C4-2B (cell line): ENCODE measurements at regions not wholly inside any gene's neighbourhood (a gene's known extent, or its start where the extent isn't known, plus 50 kb on each side); places are given as distances from the start of the nearest gene placed in this dataset.
"Not testable (repeated sequence)": the region's sequence is repeated elsewhere in the genome, so short reads cannot be mapped to it uniquely, and the experiment has no call there.

ENCODE experiments used
- H3K27ac ChIP-seq: fragments of 450-650 bp; 2 replicates; pipeline ENCODE4 v1.5.1; 2017
- ZFX ChIP-seq: fragments of 450-650 bp; IDR thresholded peaks from 2 replicates; pipeline ENCODE4 v1.6.1; 2017
- TF ChIP-seq, protein P1 (sequence below): fragments of 450-650 bp; conservative IDR thresholded peaks from 2 replicates; pipeline ENCODE4 v1.5.1; 2017; ENCODE audit warnings: mild to moderate bottlenecking

DNA sequence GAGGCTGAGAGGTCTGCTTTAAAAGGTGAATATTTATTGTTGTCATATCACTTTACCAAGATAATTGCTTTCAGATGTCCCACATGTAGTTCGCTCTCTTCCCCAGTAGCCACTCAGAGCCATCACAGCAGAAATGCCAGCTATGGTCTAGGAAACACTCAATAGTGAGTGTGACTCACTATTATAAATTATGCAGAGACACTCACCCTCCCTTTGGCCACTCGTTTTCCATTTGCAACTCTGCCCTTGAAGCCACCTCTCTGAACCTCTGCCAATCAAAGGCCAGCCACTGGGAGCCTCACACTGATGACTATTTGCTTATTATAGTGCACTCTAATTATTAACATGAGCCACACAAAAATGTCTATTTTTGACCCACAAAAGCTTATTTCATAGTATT, 328.1 kb upstream of the ATP10A start:
- TF ChIP-seq, protein P1, sequence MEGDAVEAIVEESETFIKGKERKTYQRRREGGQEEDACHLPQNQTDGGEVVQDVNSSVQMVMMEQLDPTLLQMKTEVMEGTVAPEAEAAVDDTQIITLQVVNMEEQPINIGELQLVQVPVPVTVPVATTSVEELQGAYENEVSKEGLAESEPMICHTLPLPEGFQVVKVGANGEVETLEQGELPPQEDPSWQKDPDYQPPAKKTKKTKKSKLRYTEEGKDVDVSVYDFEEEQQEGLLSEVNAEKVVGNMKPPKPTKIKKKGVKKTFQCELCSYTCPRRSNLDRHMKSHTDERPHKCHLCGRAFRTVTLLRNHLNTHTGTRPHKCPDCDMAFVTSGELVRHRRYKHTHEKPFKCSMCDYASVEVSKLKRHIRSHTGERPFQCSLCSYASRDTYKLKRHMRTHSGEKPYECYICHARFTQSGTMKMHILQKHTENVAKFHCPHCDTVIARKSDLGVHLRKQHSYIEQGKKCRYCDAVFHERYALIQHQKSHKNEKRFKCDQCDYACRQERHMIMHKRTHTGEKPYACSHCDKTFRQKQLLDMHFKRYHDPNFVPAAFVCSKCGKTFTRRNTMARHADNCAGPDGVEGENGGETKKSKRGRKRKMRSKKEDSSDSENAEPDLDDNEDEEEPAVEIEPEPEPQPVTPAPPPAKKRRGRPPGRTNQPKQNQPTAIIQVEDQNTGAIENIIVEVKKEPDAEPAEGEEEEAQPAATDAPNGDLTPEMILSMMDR = no peak
- no peak for TF ChIP-seq ZFX
- no peak overlapping the region for H3K27ac ChIP-seq

DNA sequence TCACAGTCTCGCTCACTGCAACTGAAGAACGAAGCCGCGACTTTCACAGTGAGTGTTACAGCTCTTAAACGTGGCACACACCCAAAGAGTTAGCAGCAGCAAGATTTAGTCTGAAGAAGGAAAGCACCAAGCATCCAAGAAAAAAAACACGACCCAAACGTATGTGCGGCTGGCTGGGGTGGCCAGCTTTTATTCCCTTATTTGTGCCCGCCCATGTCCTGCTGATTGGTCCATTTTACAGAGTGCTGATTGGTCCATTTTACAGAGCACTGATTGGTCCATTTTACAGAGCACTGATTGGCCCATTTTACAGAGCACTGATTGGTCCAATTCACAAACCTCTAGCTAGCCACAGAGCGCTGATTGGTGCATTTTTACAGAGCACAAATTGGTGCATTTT, 323.0 kb upstream of the ATP10A start:
- not testable (repeated sequence) for H3K27ac ChIP-seq

DNA sequence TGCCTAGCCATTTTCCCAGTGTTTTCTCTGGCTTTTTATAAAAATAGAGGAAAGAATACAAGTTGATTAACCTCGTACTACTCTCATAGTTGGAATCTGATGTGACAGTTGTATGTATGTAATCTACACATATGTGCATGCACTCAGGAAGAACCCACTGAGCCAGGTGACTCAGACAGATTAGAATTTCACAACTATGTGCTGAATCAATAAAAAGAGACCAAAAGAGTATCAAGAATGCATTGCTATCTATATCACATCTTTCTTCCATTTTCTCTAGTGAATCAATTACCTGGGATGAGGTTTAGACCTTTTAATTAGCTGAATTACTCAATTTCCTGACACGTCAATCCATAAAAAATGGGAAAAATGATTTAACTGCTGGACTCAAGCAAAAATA, 319.3 kb upstream of the ATP10A start:
- TF ChIP-seq, protein P1 = no peak
- no peak for TF ChIP-seq ZFX
- no peak overlapping the region for H3K27ac ChIP-seq

DNA sequence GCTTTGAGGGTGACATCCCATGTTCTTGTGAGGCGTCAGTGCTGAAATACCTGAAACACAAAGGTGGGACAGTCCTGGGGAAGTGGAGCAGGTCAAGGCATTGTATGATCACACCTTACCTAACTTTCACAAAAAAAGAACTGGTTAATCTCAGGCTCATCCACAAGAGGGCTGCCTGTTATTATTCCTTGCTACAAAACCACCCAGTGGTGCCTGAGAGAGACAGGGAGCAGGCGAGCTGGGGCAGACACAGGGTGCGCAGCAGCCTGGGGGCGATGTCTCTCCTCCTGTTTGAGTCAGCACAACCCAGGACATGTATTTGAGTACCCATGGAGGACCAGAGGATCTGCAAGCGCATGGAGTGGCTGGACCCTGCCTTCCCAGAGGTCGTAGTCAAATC, 316.8 kb upstream of the ATP10A start:
- TF ChIP-seq, protein P1 = peak; percentile 43
- TF ChIP-seq ZFX = no peak
- H3K27ac ChIP-seq = no peak overlapping the region

DNA sequence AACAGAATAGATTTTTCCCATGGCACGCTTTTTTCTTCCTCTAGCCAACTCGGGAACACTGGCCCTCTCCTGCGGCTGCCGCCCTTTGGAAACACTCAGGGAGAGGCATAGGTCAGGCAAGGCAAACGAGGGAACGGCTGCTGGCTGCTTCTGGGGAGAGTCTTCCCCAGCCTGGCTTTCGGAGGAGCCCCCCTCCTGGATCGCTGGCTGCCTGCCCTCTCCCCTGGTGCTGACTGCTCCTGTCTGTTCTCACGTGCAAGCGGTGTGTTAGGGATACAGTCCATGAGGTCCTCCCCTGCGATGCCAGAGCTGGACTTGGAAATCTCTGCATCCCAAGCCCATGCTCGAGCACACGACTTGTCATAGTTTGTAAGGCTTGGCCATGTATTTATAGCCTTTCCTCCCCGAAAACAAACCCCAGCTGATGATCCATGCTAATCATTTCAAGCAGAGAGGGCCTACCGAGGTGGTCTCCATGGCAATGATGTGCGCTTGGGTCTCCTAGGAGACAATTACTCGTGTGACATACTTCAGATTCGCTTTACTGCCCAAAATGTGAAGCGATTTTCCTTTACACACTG, 315.6 kb upstream of the ATP10A start:
- TF ChIP-seq, protein P1 = no peak
- TF ChIP-seq ZFX = no peak

DNA sequence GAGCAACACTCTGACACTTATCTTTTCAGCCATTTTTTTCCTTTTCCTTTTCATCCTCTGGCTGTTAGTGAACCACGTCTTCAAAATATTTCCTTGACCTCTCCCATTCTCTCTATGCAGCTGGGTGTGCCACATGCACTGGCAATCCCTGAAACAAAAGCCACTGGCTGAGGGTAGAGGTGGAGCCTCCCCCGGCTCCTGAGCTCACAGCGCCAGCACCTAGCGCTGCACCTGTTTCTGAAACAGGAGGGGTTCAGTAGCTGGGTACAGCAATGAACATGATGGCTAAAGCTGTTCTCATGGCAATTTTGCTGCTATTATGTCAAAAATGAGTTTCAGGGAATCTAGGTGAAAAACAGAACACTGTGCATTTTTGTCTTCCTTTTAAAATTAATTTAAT, 314.7 kb upstream of the ATP10A start:
- TF ChIP-seq ZFX = no peak
- TF ChIP-seq, protein P1 = no peak
- H3K27ac ChIP-seq = no peak overlapping the region

More for the DNA sequence above, 315.6 kb upstream of the ATP10A start:
- no peak overlapping the region for H3K27ac ChIP-seq

DNA sequence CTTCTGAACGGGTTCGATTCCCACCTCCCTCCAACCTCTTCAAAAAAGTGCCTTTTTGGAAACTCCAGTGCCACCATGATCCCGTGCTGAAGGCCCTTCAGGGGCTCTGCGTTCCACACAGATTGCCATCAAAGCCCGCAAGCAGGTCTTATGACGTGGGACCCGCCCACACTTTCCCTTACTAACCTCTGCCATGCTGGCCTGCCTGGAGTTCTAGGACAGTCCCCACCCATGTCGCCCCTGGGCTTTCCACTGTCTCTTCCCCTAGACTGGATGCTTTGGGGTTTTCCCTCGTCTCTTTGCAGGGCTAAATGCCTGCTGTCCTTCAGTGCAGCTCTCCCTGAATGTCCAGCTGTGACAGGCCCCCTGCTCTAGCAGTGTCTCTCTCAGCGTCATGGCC, 313.7 kb upstream of the ATP10A start:
- TF ChIP-seq, protein P1 = no peak
- TF ChIP-seq ZFX = no peak
- H3K27ac ChIP-seq = no peak overlapping the region

DNA sequence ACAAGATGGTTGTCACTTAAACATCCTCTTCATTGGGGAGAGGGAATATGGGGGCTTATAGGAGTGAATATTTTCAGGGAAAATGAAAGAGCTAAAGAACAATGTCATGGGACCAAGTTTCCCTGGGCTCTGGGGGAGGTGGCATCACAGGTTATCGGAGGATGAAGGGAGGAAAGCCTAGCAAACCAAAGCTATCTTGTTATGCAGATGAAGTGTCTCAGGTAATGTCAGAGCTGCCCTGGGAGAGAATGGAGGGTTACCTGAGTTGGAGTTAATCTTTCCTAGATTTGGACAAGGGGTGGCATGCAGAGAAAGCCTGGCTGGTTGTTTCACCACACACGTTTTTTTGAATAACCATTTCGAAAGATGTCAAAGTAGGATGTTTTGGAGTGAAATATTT, 308.1 kb upstream of the ATP10A start:
- H3K27ac ChIP-seq = no peak overlapping the region
- no peak for TF ChIP-seq ZFX
- TF ChIP-seq, protein P1 = no peak
